Body of pancreas (tissue), 4 donors: ENCODE measurements at regions not wholly inside any gene's neighbourhood (a gene's known extent, or its start where the extent isn't known, plus 50 kb on each side); places are given as distances from the start of the nearest gene placed in this dataset.

ENCODE experiments used
- CTCF ChIP-seq, 7 experiments: fragments of 450-650 bp in 4 of 7; fragments of 200-600 bp in 3 of 7; sonication (generic) in 3 of 7; IDR thresholded peaks; one replicate each; pipeline ENCODE4 v1.5.1; 2016 to 2019; ENCODE audit warnings: antibody characterized with exemption in 7 of 7
- POLR2A ChIP-seq, 3 donors: fragments of 450-650 bp; IDR thresholded peaks; one replicate each; pipeline ENCODE4 v1.6.1; 2016; ENCODE audit warnings: antibody characterized with exemption in 3 of 3, mild to moderate bottlenecking in 2 of 3

- TF ChIP-seq POLR2A (IDR thresholded peaks at IDR 0.05) (no peak), CTCF (IDR thresholded peaks at IDR 0.05) (no peak)
Observed at GRCh38 chr2:64838817-64839216, 150.4 kb upstream of the SLC1A4 start.
